Left kidney (tissue), 1 donor: ENCODE measurements at regions not wholly inside any gene's neighbourhood (a gene's known extent, or its start where the extent isn't known, plus 50 kb on each side); places are given as distances from the start of the nearest gene placed in this dataset.

Experiments
- DNase-seq: peaks from one replicate; pipeline ENCODE4 v3.0.0-alpha.2; 2013

DNA sequence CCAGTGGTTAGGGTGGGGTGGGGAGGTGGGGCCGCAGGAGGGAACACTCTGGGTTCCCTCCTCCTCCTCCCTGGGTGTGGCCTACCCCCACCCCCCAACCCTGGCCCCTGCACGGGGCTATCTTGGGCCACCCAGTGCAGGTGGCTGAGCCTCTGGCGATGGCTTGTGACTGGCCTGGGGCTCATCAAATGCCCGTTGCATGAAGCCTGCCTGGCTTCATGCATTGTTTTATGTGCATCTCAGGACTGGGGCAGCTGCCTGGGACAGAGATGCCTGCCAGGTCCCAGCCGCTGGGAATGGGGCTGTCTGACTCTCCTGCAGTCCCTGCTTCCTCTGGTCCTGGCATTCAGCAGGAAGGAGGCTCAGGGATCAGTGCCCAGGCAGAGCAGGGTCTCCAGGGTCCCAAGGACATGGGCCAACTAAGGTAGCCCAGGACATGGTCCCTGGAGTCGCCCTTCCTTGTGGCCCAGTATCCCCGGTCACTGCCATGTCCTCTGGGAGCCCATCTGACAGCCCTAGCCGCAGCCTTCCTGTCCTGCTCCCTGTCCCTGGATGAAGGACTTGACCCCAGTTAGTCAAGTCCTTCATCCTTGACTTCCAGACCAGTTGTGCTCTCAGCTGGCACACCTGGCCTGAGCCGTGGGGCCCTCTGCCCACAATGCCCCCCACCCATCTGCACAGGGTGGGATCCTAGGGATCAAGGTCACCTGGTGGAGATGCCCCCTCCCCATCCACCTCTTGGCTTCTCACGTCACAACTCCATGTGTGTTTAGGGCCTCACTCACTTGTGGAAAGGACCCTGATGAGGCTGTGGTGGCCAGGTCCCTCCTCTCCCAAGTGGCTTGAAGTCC, 112.1 kb upstream of the FGF3 start:
- DNase-seq: no peak

DNA sequence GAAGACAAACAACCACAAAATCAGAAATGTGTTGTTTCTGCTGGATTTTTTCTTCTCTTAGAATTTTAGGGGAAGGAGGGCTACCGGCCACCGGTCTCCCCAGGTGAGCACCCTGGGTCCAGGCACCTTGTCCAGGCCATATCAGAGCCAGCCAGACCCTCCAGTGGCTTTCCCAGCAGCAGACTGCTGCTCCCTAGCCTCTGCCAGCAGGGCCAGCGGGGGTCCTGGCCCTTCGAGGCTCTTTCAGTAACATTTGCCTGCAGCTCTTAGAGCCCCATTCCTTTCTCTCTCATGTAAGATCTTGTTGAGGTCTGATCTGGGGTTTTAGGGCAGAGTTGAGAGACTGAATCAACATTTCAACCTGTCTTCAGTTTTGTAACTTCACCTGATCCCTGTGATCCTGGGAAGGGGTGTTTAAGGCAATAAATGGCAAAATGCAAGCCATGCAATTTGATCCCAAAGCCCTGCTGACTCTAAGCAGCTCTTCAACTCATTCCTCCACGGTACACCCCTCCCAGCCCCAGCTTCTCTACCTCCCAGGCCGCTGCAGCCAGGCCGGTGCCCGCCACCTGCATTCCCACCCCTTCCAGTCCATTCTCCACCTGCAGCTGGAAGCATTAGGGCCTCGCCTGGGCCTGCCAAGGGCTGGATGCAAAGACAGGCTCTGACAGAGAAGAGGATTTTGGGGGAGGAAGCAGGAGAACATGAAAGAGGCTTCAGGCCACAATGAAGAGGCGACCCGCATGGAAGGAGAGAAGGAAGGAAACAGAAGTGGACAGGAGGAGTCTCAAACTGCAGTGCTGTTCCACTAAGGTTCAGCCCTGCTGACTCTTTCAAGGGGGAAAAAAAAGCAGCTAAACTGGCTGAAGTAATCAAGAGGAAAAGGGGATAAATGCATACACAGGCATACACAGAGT, 113.0 kb upstream of the FGF3 start:
- no peak for DNase-seq

DNA sequence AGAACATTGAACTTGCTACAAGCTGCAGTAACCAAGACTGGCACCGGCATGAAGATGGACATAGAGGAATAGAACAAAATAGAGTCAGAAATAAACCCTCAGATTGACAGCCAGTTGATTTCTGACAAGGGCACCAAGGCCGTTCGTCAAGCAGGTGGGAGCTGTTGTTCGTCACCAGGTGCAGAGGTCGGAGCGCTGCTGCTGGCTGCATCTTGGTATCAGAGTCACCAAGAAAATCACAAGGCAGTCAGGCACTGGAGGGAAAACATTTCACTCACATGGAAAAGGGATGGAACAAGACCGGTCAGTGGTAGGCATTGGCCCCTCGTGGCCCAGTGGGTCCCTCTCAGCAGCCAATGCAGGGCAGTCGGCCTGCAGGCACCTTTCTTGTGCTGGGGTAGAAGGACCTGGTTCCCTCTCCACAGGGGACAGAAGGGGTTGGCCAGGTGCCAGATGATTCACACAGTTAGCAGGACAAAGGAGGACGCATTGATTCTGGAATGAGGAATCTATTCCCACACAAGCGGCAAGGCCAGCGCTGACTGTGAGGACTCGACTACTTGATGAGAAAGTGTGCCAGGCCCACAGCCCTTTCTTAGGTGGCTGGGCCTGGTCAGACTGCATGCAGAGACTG, 115.8 kb upstream of the FGF3 start:
- no peak for DNase-seq

DNA sequence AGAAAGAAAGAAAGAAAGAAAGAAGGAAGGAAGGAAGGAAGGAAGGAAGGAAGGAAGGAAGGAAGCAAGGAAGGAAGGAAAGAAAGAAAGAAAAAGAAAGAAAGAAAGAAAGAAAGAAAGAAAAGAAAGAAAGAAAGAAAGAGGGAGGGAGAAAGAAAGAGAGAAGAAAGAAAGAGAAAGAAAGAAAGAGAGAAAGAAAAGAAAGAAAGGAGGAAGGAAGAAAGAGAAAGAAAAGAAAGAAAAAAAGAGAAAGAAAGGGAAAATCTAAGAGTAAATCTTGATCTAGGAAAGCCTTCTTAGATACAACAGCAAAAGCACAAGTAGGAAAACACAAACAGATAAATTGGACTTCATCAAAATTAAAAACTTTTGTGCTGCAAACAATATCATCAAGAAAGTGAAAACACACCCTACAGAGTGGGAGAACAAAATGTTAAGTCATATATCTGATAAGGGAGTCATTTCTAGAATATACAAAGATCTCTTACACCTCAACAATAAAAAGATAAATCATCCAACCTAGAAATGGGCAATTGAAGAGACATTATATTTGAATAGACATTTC, 116.8 kb upstream of the FGF3 start:
- DNase-seq: no peak

DNA sequence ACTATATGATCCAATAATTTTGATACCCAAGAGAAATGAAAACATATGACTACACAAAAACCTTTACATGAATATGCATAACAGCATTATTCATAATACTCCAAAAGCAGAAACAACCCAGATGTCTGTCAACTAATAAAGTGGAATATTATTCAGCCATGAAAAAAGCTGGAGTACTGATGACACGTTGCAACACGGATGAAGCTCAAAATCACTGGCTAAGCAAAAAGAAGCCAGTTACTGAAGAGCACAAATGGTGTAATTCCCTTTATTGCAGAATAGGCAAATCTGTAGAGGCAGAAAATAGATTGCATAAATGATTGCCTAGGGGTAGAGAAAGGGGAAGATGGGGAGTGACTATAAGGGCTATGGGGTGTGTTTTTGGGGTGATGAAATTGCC, 117.6 kb upstream of the FGF3 start:
- DNase-seq: no peak

DNA sequence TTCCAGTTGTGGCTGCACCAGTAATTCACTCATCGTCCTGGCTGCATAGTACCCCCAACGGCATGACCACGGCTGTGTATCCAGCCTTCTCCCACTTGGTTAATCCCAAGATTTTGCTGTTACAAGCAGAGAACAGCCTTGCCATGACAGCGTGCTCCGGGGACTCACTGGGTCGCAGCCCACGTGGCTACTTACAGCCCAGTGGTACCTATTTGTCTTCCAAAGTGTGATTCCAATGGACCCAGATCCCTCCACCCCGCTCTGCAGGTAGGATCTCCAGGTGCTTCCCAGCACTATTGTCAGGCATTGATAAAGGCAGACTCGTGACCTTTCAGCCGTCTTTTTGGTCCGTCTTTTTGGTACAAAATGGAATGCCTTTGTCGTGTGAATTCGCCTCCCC, 119.0 kb upstream of the FGF3 start:
- DNase-seq: no peak

DNA sequence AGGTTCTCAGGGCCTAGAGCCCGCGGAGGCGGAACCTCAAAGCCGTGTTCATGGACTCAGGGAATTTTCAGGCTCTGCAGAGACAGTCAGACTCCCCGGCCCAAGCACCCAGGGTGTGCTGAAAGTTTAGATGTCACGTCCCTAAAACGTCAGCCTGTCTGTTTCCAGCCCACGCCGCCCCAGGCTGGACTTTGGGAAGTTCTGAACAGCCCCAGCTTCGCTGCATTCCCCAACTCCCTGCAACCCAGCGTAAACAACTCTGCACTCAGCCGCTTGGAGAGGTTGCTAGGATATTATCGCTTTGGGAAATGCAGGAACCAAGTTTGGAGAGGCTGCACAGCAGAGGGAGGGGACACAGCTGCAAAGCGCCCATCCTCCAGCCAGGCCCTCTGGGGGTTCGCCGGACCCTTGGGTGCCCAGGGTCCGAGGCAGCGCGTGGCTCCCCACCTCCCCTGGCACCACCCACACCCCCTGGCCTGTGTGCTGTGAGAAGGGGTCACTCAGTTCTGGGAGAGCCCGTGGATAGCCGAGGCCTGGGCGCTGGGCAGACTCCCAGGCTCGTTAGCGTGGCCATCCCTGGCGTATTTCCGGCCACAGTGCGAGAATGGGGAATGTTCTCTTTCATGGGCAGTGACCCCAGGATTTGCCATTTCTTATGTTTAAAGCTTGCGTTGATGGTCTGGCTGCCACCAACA, 120.5 kb upstream of the FGF3 start:
- DNase-seq: peak; percentile 80

DNA sequence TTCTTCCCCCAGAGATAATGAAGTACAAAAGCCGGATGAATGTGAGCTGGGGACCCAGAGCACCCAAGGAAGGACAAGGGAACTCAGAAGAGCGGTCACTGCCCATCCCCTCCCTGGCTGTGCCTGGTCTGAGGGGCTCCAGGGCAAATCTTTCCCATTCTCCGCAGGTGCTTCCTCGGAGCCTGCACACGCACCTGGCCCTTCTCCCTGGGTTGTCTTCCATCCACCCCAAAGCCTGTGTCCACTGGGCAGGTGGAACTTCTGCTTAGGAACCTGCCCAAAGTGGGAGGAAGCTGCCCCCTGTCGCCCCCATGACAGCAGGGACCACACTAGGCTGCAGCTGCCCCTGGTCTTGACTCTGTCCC, 121.0 kb upstream of the FGF3 start:
- DNase-seq: no peak

DNA sequence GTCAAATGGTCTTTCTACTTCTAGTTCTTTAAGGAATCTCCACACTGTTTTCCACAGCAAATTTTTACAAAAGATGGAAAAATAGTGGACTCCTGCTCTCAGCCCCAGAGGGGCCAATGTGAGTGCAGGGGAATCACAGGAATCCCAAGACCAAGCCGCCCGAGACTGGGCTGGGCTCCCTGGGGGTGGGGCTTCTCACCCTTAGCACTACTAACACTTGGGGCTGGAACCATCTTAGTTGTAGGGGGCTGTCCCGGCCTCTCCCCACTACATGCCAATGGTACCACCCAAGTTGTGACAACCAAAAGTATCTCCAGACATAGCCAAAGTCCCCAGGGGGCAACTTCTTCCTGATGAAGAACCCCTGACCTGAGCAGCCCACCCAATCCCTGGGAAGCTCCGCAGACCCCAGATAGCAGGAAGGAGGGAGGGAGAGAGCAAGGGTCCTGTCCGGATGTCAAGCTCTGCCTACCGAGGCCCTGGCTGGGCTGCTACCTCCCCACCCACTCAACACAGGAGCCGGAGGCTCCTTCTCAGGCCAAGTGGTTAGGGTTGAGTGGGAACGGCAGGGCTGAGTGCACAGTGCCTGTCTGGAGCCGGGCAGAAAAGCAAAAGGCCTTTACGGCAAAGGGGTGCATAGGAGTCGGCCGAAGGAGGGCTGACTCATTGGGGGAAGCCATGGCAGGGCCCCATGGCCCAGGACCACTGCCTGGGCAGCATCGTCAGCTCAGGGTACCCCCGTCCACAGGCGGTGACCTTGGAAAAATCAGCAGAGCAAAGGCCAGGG, 122.5 kb upstream of the FGF3 start:
- no peak for DNase-seq

DNA sequence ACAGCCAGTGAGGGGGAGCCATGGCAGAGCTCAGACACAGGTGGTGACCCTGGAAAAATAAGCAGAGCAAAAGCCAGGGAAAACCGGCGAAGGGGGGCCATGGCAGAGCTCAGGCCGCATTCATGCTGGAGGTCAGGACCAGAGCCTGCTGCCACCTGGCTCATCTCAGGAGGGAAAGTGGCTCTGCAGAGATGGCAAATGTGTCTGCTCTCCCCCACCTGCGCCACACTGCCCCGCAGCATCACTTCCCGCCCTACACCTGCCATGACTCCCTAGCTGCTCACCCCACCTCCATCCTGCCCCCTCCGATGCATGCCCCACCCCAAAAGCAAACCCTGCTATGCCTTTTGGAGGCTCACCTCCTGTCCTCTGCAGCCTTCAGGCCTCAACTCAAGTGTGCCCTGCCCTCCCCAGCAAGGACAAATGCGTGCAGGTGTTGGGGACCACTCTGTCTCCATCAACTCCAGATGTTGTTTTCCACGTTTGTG, 123.2 kb upstream of the FGF3 start:
- DNase-seq: no peak

DNA sequence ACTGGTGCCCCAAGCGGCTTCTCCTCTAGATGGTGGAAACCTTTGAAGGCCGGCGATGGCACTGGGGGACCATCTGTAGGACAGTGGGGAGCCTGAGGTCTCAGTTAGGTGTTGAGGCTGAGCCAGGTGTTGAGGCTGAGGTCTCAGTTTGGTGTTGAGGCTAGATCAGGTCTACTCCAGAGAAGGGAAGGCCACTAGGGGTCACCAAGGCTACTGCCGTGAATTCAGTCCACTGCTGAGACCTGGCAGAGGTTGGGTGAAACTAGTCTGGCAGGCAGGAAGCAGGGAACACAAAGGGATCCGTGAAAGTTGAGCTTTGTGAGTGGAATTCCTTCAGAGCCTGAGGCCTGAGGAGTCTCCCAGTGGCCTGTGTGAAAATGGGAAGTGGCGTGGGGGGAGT, 123.8 kb upstream of the FGF3 start:
- DNase-seq: no peak

DNA sequence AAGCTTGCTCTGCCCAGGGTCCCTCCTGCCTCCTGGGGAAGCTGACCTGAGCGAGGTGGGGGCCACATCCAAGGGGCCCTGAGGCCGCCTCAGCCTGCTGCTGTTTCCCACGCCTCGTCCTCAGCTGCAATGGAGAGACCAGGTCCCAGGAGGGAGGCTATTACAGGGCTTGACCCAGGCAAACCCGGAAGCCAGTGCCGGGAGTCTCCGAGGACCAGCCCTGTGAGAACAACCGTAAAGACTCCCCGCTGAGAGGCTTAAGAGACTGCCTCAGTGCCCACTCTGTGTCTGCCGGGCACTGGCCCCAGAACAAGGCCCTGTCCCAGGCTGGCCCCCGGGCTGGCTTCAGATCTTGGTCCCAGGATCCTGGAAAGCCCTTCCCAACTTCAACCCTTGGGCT, 124.3 kb upstream of the FGF3 start:
- no peak for DNase-seq

DNA sequence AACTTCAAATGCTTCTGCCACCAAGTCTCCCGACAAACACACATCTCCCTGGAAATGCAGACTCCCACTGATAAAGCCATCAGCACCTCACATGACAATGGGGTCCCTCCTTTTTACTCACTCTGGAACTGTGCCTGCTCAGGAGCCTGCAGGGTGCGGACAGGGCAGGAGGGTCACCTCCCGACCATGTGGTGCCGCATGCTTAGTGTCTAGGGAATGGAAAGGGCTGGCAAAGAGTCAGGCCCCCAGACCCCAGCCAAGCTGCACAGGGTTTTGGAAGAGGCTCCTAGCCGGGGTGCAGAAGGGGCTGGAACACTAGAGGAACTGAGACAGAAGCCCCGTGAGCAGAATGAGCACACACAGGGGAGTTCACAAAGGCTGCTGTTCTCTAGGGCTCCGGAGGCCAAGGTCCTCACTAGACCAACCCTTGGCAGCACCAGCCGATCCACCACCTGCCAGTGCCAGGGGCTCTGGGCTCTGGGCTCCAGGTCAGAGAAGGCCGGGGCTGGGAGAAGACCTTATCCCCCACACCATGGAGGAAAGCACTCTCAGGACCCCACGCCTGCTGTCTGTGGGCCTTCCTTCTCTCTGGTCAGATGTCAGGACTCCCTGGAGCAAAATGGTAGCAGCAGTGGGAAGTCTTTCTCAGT, 125.1 kb upstream of the FGF3 start:
- no peak for DNase-seq

DNA sequence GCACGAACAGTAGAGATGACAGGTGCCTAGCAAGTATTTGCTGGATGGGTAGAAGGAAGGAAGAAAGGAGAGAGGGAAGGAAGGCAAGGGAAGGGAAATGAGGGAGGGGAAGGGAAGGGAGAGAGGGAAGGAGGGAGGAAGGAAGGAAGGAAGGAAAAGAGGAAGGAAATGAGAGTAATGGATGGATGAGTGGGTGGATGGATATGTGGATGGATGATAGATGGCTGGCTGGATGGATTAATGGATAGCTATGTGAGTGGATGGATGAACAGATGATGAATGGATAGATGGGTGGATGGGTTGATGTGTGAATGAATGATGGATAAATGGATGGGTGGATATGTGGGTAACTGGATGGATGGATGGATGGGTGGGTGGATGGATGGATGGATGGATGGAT, 125.9 kb upstream of the FGF3 start:
- no peak for DNase-seq

DNA sequence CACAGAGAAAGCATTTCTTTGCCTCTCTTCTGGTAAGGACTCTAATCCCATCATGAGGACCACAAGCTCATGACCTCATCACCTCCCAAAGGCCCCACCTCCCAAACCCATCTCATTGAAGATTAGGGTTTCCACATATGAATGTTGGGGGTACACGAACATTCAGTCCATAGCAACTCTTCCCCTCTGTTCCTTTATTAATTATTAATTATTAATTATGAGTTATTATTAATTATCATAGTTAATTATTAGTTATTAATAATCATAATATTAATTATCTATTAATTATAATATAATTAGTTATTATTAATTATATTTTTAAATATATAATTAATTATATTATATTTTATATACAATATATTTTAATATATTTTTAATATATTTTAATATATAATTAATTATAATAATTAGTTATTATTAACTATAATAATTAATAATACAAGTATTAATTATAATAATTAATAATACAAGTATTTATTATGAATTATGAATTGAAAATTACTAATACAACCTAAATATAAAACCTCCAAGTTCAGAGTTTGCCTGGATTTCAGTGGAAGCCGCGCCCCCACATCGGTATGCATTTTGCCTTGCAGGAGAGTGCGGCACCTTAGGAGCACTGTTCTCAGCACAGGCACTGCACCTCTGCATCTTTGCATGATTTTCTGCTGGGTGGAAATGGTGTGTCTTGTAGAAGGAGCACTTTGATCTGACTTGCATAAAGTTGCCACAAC, 128.0 kb upstream of the FGF3 start:
- DNase-seq: no peak

DNA sequence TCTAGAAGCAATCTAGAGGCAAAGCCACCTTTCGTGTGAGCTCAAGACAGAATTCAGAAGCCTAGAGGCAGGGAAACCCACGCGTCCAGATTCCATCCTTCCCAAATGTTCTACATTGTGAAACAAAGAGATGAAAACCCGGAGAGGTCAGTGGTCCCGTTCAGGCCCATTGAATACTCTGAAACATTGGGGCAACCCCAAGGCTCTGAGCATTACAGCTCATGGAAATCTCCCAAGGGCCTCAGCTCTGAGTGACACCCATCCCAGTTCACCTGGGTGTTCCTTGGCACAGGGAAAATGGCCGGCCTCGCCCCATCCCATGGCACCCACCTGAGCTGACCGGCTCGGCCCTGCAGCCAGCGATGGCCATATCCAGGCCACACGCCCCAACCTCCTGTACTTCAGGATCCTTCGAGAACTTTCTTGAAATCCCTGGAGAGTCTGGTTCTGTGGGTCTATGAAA, 128.6 kb upstream of the FGF3 start:
- no peak for DNase-seq

DNA sequence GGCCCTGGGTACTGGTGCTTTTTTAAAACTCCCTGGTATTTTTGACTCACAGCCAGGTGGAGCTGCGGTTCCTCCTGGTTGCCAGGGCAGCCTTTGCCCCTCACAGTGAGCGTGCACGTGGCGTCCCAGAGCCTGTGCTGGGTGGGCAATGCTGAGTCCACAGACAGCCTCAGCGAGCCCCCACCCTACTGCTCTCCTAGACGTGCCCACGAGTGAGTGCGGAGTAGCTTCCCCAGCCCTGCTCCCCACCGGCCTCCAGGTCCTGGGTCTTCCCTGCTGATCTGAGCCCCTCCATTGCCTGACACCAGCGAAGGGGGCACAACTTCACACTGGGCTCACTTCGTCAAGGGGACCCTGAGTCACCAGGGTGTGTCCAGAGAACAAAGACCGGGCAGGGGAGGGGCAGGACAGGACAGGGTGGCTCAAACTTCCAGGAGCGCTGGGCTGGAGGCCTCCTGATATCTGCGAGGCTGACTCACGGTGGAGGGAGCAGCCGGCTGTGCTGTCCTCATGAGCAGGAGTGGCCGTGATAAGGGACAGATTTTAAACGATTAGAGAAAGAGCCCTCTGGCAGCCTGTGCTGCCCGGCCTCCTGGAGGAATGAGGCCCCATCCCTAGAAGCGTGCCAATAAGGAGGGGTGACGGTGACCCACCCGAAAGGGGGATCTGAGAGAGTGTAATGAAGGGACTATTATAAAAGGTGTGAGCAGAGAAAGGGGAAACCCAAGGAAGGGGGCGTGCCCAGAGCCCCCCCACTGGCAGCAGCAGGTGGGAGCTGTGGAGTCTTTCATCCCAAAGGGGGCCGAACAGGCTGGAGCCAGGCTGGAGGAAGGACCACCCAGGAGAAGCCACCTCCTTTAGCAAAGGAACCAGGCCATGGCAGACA, 129.3 kb upstream of the FGF3 start:
- no peak for DNase-seq

DNA sequence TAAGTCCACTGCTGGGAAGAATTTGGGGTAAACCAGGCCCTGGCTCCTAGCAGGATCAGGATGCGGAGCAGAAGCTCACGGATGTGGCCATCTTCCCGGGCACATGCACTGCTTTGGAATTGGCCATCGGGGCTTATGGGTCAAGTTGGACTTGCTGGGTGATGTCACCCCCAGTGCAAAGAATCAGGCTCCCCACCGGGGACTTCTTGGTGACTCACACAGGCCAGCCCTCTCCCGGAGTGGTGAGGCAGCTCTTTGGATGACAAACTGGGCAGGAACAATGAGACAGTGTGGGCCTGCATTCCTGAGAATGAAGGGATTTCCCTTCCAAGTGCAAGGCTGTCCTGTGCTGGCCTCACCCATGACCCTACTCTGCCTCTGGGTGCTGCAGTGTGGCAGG, 128.8 kb upstream of the ANO1 start:
- DNase-seq: no peak

DNA sequence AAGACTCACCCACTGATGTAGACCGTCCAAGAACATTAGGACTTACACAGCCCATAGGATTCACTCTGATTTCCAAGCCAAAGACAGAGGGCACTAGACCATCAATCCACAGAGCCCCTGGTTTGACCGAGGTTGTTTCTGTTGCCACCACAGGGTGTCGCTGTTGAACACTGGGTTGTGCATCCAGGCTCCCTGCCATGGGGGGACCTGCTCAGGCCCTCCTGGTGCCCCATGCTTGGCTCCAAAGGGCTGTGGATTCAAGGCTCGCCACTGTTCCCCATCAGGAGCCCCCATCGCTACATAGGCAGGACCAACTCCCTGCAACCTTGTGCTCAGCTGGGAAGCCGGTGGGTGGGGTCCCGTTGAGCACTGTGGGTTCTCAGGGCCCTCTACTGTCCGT, 128.0 kb upstream of the ANO1 start:
- no peak for DNase-seq
